PC-3 (cell line): ENCODE measurements at regions not wholly inside any gene's neighbourhood (a gene's known extent, or its start where the extent isn't known, plus 50 kb on each side); places are given as distances from the start of the nearest gene placed in this dataset.
"Not testable (repeated sequence)": the region's sequence is repeated elsewhere in the genome, so short reads cannot be mapped to it uniquely, and the experiment has no call there.

Experiments
- ATAC-seq: fragments of 200-7000 bp; cut with Tn5 transposase; 2 replicates; pipeline ENCODE4 v1.9.1; 2020; ENCODE audit warnings: mild to moderate bottlenecking, moderate library complexity
- BruUV-seq: library from RNA; stranded (reverse); fragments of 400-500 nt; replicated peaks from 2 replicates; lab custom pipeline; 2021; lab: Mats Ljungman, UMichigan
- CTCF ChIA-PET: fragments of 300-600 bp; sonication (Branson Sonifier 250); formaldehyde crosslinking; loops from one replicate; lab custom pipeline; 2022; ENCODE audit warnings: antibody characterized with exemption; lab: Charles Lee
- POLR2A ChIA-PET: fragments of 300-600 bp; sonication (Branson Sonifier 250); formaldehyde crosslinking; loops from one replicate; lab custom pipeline; 2022; ENCODE audit warnings: antibody characterized with exemption; ENCODE audit not compliant: unreplicated experiment; lab: Charles Lee
- DNase-seq: peaks from one replicate; pipeline ENCODE4 v3.0.0-alpha.2; 2015
- H2AFZ ChIP-seq: fragments of 300-600 bp; sonication (generic); 2 replicates; pipeline ENCODE4 v1.6.0; 2016; ENCODE audit warnings: antibody characterized with exemption, low read length
- H3F3A ChIP-seq: fragments of 300-600 bp; sonication (generic); one replicate; pipeline ENCODE4 v1.6.0; 2017; ENCODE audit warnings: antibody characterized with exemption, low read length, control low read depth, mild to moderate bottlenecking; ENCODE audit not compliant: unreplicated experiment
- H3K27ac ChIP-seq: fragments of 300-600 bp; sonication (generic); 2 replicates; pipeline ENCODE4 v1.5.1; 2016; ENCODE audit warnings: mild to moderate bottlenecking, low read length
- H3K27me3 ChIP-seq: fragments of 300-600 bp; sonication (generic); 2 replicates; pipeline ENCODE4 v1.6.1; 2016; ENCODE audit warnings: low read length, mixed read lengths
- H3K36me3 ChIP-seq: fragments of 300-600 bp; sonication (generic); 2 replicates; pipeline ENCODE4 v1.6.1; 2016; ENCODE audit warnings: low read depth, mixed run types, low read length, mixed read lengths
- H3K4me1 ChIP-seq: fragments of 300-600 bp; sonication (generic); 2 replicates; pipeline ENCODE4 v1.5.1; 2016; ENCODE audit warnings: low read length; ENCODE audit not compliant: insufficient read depth
- H3K4me2 ChIP-seq: fragments of 300-600 bp; sonication (generic); 2 replicates; pipeline ENCODE4 v1.6.0; 2016; ENCODE audit warnings: low read length
- H3K4me3 ChIP-seq: fragments of 300-600 bp; sonication (generic); 2 replicates; pipeline ENCODE4 v1.5.1; 2016; ENCODE audit warnings: mild to moderate bottlenecking, low read length, mixed read lengths
- H3K79me2 ChIP-seq: fragments of 300-600 bp; sonication (generic); 2 replicates; pipeline ENCODE4 v1.6.1; 2017; ENCODE audit warnings: low read length, mixed read lengths
- H3K9ac ChIP-seq: fragments of 300-600 bp; sonication (generic); 2 replicates; pipeline ENCODE4 v1.6.0; 2016; ENCODE audit warnings: mild to moderate bottlenecking, low read length
- H3K9me2 ChIP-seq: fragments of 300-600 bp; sonication (generic); replicated peaks from 2 replicates; pipeline ENCODE4 v1.6.1; 2016; ENCODE audit warnings: mixed run types, low read length, mixed read lengths
- H3K9me3 ChIP-seq: fragments of 300-600 bp; sonication (generic); 2 replicates; pipeline ENCODE4 v1.6.1; 2016; ENCODE audit warnings: low read length, mixed read lengths
- H4K20me1 ChIP-seq: fragments of 300-600 bp; sonication (generic); 2 replicates; pipeline ENCODE4 v1.6.1; 2016; ENCODE audit warnings: low read length, mixed read lengths
- EZH2 ChIP-seq: fragments of 300-600 bp; sonication (generic); IDR thresholded peaks from one replicate; pipeline ENCODE4 v1.6.1; 2017; ENCODE audit warnings: antibody characterized with exemption, mild to moderate bottlenecking, low read length; ENCODE audit not compliant: unreplicated experiment
- EZH2phosphoT487 ChIP-seq: fragments of 300-600 bp; sonication (generic); IDR thresholded peaks from 2 replicates; pipeline ENCODE4 v1.6.1; 2018; ENCODE audit warnings: mild to moderate bottlenecking, antibody characterized with exemption, low read length, borderline replicate concordance
- intact Hi-C: fragments of 100-400 bp; cut with micrococcal nuclease; formaldehyde crosslinking; loops from 2 replicates; pipeline ENCODE4 v1.9.0; 2023
- TF ChIP-seq, protein P1 (sequence below): fragments of 300-600 bp; sonication (generic); conservative IDR thresholded peaks from 2 replicates; pipeline ENCODE4 v1.5.1; 2017; ENCODE audit warnings: antibody characterized with exemption, low read depth, mild to moderate bottlenecking, low read length

DNA sequence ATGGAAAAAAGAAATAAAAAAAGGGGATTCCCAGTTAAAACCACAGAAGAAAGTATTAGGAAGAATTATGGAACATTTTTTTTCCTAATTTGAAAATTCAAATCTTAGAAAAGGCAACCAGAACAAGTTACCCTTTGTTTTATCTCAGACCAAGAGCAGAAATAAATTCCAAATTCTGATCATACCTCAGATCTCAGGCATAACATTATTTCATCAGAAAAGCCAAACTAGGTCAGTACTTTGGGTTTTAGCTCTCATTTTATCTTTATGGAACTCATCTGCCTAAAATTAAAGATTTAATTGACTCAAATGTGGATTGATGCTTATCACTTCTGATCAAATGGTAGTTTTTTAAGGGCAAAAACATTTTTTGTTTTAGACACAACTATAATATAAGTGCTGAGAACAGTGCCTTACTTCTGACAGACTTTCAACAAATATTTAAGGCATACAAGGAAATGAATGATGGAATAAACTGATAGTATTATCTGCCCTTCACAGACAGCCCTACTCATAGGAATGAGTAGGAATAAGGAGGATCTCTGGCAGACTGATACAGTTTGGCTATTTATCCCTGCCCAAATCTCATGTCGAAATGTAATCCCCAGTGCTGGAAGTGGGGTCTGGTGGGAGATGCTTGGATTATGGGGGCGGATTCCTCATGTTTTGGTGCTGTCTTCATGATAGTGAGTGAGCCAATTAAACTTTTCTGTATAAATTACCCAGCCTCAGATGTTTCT, 245.3 kb upstream of the PITX2 start:
- TF ChIP-seq, protein P1, sequence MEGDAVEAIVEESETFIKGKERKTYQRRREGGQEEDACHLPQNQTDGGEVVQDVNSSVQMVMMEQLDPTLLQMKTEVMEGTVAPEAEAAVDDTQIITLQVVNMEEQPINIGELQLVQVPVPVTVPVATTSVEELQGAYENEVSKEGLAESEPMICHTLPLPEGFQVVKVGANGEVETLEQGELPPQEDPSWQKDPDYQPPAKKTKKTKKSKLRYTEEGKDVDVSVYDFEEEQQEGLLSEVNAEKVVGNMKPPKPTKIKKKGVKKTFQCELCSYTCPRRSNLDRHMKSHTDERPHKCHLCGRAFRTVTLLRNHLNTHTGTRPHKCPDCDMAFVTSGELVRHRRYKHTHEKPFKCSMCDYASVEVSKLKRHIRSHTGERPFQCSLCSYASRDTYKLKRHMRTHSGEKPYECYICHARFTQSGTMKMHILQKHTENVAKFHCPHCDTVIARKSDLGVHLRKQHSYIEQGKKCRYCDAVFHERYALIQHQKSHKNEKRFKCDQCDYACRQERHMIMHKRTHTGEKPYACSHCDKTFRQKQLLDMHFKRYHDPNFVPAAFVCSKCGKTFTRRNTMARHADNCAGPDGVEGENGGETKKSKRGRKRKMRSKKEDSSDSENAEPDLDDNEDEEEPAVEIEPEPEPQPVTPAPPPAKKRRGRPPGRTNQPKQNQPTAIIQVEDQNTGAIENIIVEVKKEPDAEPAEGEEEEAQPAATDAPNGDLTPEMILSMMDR: no peak
- no peak for TF ChIP-seq EZH2
- POLR2A ChIA-PET: no interaction called here

GRCh38 chr4:110869114-110869513, 246.2 kb upstream of the PITX2 start:
- no peak for ATAC-seq
- no peak for DNase-seq
- no peaks in the 10 kb centered on the region for H4K20me1 ChIP-seq
- H3K79me2 ChIP-seq: no peaks in the 10 kb centered on the region
- H3K9ac ChIP-seq: no peak overlapping the region
- TF ChIP-seq, protein P1: no peak
- TF ChIP-seq EZH2 (no peak), EZH2phosphoT487 (no peak)
- no peak overlapping the region for H3K4me3 ChIP-seq
- no peaks in the 10 kb centered on the region for H3K9me2 ChIP-seq
- POLR2A ChIA-PET: no interaction called here
- no peaks in the 10 kb centered on the region for H3K4me1 ChIP-seq
- BruUV-seq: no TSS peak
- H3K9me3 ChIP-seq: no peaks in the 10 kb centered on the region
- H3K4me2 ChIP-seq: no peak overlapping the region
- H3F3A ChIP-seq: no peaks in the 10 kb centered on the region
- peaks cover 6% of the 10 kb centered on the region; the same call in 1 of the 2 replicates for H3K27me3 ChIP-seq
- no peak overlapping the region for H3K27ac ChIP-seq
- H3K36me3 ChIP-seq: no peaks in the 10 kb centered on the region
- no peak overlapping the region for H2AFZ ChIP-seq
- CTCF ChIA-PET: no interaction called here
- intact Hi-C loops: no loop called here

More for the DNA sequence above, 245.3 kb upstream of the PITX2 start:
- no peaks in the 10 kb centered on the region for H3K4me1 ChIP-seq
- no peak for ATAC-seq
- H3F3A ChIP-seq: no peaks in the 10 kb centered on the region
- H4K20me1 ChIP-seq: no peaks in the 10 kb centered on the region
- intact Hi-C loops: no loop called here
- H2AFZ ChIP-seq: no peak overlapping the region
- no peak overlapping the region for H3K4me3 ChIP-seq
- H3K9ac ChIP-seq: no peak overlapping the region
- H3K4me2 ChIP-seq: no peak overlapping the region
- CTCF ChIA-PET: no interaction called here
- H3K79me2 ChIP-seq: no peaks in the 10 kb centered on the region
- DNase-seq: no peak
- no TSS peak for BruUV-seq
- H3K27ac ChIP-seq: no peak overlapping the region
- H3K36me3 ChIP-seq: no peaks in the 10 kb centered on the region
- no peaks in the 10 kb centered on the region for H3K9me3 ChIP-seq
- H3K9me2 ChIP-seq: no peaks in the 10 kb centered on the region
- peaks cover 7% of the 10 kb centered on the region; the same call in 1 of the 2 replicates for H3K27me3 ChIP-seq

DNA sequence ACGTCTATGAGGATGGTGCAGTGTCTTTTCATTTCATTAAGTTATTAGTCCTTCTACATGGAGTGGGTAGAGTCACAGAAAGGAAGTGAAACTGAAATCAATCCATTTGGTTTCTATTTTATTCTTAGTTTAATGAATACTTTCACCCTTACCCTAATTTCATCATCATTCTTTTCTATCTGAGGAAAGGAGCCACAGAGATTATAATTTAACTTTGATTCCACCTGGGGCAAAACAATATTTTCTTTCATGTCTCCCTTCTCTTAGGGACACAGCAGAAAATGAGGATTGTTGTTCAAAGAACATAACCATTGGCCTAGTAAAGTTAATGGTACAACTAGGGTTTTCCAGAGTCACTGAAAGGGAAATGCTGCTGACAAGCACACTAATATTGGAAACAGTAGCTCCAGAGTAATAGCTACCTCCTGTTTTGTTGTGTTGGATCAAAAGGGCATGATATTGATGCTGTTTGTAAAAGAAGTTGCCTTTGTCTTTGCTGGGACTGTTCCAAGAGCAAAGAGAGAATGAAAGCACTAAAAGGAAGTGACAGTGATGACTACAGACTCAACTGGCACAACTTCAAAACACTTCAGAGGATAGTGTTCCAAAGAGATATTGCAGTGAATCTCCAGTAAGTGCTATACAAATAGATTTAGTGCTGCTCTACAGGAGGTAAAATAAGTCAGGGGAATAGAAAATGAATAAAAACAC, 247.1 kb upstream of the PITX2 start:
- ATAC-seq: no peak
- H3K4me3 ChIP-seq: no peak overlapping the region
- H3K27ac ChIP-seq: no peak overlapping the region
- no TSS peak for BruUV-seq
- no peak overlapping the region for H3K9ac ChIP-seq
- TF ChIP-seq EZH2phosphoT487: no peak
- TF ChIP-seq, protein P1: no peak
- no peak for TF ChIP-seq EZH2
- ChIA-PET POLR2A (no interaction called here), CTCF (no interaction called here)
- no peak overlapping the region for H2AFZ ChIP-seq
- H3K79me2 ChIP-seq: no peaks in the 10 kb centered on the region
- no peaks in the 10 kb centered on the region for H3K9me3 ChIP-seq
- H3F3A ChIP-seq: no peaks in the 10 kb centered on the region
- H3K9me2 ChIP-seq: no peaks in the 10 kb centered on the region
- DNase-seq: no peak
- no peaks in the 10 kb centered on the region for H3K27me3 ChIP-seq
- H3K4me2 ChIP-seq: no peak overlapping the region
- no peaks in the 10 kb centered on the region for H3K36me3 ChIP-seq
- H4K20me1 ChIP-seq: no peaks in the 10 kb centered on the region
- intact Hi-C loops: no loop called here
- no peaks in the 10 kb centered on the region for H3K4me1 ChIP-seq

GRCh38 chr4:110876214-110876613, 253.3 kb upstream of the PITX2 start:
- H3F3A ChIP-seq, H3K9me3 ChIP-seq, POLR2A ChIA-PET, H2AFZ ChIP-seq, H3K36me3 ChIP-seq, H3K4me3 ChIP-seq, H3K4me2 ChIP-seq, H3K27me3 ChIP-seq, H4K20me1 ChIP-seq, ATAC-seq, BruUV-seq, DNase-seq, intact Hi-C loops, H3K4me1 ChIP-seq, H3K79me2 ChIP-seq, H3K9ac ChIP-seq, H3K27ac ChIP-seq, CTCF ChIA-PET, H3K9me2 ChIP-seq: not testable (repeated sequence)
